Activated T-cell treated with anti-CD3 and anti-CD28 coated beads, Interleukin-2, amount 50 U/mL, for 72 hours (primary cell): ENCODE measurements at regions not wholly inside any gene's neighbourhood (a gene's known extent, or its start where the extent isn't known, plus 50 kb on each side); places are given as distances from the start of the nearest gene placed in this dataset.
"Not testable (repeated sequence)": the region's sequence is repeated elsewhere in the genome, so short reads cannot be mapped to it uniquely, and the experiment has no call there.

Source experiments
- ATAC-seq, 2 donors: fragments of 150-1000 bp; cut with Tn5 transposase; replicated peaks in 1 of 2; 2 replicates each; pipeline ENCODE4 v1.10.0; 2021; ENCODE audit warnings: moderate library complexity in 2 of 2, mild to moderate bottlenecking in 1 of 2
- DNase-seq, 2 donors: peaks; one replicate each; pipeline ENCODE4 v3.0.0; 2021 to 2022; ENCODE audit warnings: mixed read lengths in 1 of 2
- H3K27ac Mint-ChIP-seq: one replicate; pipeline ENCODE4 v1.8.0; 2022; ENCODE audit warnings: mild to moderate bottlenecking, moderate library complexity, mixed read lengths
- H3K27me3 Mint-ChIP-seq: one replicate; pipeline ENCODE4 v1.8.0; 2022; ENCODE audit warnings: low read depth, mixed read lengths
- H3K36me3 Mint-ChIP-seq, 2 donors: one replicate each; pipeline ENCODE4 v1.8.0; 2022; ENCODE audit warnings: mixed read lengths in 2 of 2, mild to moderate bottlenecking in 1 of 2; ENCODE audit not compliant: insufficient read depth in 2 of 2
- H3K4me1 Mint-ChIP-seq: one replicate; pipeline ENCODE4 v1.8.0; 2022; ENCODE audit warnings: low read depth, mixed read lengths
- H3K4me3 Mint-ChIP-seq, 2 donors: one replicate each; pipeline ENCODE4 v1.8.0; 2022; ENCODE audit warnings: mild to moderate bottlenecking in 2 of 2, mixed read lengths in 2 of 2, moderate library complexity in 2 of 2
- H3K9me3 Mint-ChIP-seq, 2 donors: one replicate each; pipeline ENCODE4 v1.8.0; 2022; ENCODE audit warnings: mixed read lengths in 2 of 2

DNA sequence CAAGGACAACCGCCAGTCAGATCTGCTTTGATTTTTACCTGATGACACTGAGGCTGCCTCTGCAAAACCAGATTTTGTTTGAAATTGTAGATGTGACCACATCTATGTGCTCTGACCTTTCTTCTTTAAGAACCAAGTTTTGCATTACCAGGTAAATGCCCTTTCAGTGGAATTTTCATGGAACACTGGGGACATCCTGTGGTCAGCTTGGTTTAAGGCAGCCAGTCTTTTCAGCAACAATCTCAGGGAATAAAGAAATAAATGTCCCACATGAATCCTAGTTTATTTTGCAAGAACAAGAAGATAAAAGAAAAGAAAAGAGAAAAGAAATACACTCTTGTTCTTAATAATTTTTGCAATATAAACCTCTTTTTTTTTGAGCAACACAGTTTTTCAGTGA, 90.6 kb downstream of the POU3F3 start:
- Mint-ChIP-seq H3K9me3 (no peaks in the 10 kb centered on the region), H3K36me3 (no peaks in the 10 kb centered on the region), H3K4me3 (no peak overlapping the region), H3K27ac (no peak overlapping the region), H3K4me1 (no peaks in the 10 kb centered on the region), H3K27me3 (peaks cover 12% of the 10 kb centered on the region)
- ATAC-seq, result no peak
- DNase-seq, result no peak

DNA sequence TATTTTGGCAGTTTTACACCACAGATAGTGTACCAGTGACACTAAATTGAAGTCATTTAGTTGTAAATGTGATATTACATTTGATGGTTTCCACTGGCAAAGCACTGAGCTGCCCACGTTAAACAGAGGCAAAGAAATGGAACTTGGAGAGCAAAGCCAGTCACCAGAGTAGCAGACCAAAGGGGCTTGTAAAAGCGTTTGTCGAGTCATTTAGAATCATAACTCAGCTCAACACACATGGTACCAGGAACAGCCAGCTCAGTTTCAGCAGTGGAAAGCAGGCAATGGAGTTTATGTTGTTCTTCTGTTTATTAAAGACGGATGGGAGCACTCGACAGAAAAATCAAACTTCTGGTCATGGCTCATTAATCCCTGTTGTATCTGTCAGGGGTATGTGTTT, 91.2 kb downstream of the POU3F3 start:
- no peak overlapping the region for H3K27ac Mint-ChIP-seq
- no peaks in the 10 kb centered on the region for H3K4me1 Mint-ChIP-seq
- no peak overlapping the region for H3K4me3 Mint-ChIP-seq
- H3K27me3 Mint-ChIP-seq, result peaks cover 17% of the 10 kb centered on the region
- ATAC-seq (no peak), DNase-seq (no peak)
- no peaks in the 10 kb centered on the region for H3K9me3 Mint-ChIP-seq
- H3K36me3 Mint-ChIP-seq, result no peaks in the 10 kb centered on the region

DNA sequence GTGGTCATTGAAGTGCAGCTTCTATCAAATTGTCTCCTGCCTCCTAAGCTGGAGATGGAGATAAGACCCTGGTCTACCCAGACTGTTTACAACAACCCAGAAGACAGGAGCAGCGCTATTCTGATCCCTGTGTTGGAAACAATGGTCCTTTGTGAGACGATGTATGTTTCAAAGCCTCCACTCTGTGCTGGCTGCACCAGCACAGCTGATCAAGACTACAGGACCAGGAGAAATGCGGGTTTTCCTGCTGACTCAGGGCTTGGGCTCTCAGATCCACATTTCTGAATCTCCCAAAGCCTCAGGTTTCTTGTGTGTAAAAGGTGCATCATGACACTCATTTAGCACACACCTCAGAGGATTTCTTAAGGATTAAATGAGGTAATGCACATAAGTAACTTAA, 92.0 kb downstream of the POU3F3 start:
- ATAC-seq (no peak), DNase-seq (no peak)
- H3K36me3 Mint-ChIP-seq, result no peaks in the 10 kb centered on the region
- no peaks in the 10 kb centered on the region for H3K4me1 Mint-ChIP-seq
- no peaks in the 10 kb centered on the region for H3K9me3 Mint-ChIP-seq
- peaks cover 15% of the 10 kb centered on the region for H3K27me3 Mint-ChIP-seq
- H3K4me3 Mint-ChIP-seq, result no peak overlapping the region
- H3K27ac Mint-ChIP-seq, result no peak overlapping the region

DNA sequence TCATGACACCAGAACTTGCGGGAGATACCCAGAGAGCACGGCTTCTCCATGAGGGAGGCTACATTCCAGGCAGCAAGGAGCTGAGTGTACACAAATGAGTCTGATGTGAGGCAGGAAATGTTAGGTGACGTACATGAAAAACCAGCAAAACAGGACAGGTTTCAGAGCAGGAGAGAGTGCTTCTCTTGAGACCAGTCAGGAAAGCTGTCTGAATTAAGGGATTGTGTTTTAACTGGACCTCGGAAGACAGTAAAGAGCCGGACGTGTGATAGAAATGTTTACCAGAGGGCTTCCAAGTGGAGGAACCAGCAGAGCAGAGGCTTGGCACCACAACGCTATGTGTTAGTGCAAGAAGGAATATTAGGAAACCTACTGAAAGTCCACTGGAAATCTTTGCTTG, 90.4 kb upstream of the MRPS9 start:
- H3K27ac Mint-ChIP-seq, ATAC-seq, DNase-seq, H3K9me3 Mint-ChIP-seq, H3K4me1 Mint-ChIP-seq, H3K36me3 Mint-ChIP-seq, H3K4me3 Mint-ChIP-seq: not testable (repeated sequence)
- peaks cover 15% of the 10 kb centered on the region for H3K27me3 Mint-ChIP-seq

DNA sequence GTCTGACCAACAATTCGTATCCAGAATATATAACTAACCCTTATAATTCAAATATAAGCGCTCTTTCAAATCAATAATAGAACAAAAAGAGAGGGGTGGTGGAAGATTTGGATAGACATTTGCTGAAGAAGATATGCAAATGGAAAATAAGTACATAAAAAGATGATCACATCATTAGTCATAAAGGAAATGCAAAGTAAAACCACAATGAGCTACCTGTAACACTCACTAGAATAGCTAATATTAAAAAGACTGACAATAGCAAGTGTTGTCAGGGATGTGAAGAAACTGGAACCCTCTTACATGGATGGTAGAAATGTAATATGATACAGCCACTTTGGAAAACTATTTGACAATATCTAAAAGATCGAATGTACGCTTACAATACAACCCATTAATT, 84.9 kb upstream of the MRPS9 start:
- ATAC-seq, result no peak
- Mint-ChIP-seq H3K9me3 (peaks cover 5% of the 10 kb centered on the region in 2 donors), H3K4me3 (no peak overlapping the region), H3K27me3 (peaks cover 24% of the 10 kb centered on the region), H3K4me1 (no peaks in the 10 kb centered on the region), H3K36me3 (no peaks in the 10 kb centered on the region), H3K27ac (no peak overlapping the region)
- no peak for DNase-seq

DNA sequence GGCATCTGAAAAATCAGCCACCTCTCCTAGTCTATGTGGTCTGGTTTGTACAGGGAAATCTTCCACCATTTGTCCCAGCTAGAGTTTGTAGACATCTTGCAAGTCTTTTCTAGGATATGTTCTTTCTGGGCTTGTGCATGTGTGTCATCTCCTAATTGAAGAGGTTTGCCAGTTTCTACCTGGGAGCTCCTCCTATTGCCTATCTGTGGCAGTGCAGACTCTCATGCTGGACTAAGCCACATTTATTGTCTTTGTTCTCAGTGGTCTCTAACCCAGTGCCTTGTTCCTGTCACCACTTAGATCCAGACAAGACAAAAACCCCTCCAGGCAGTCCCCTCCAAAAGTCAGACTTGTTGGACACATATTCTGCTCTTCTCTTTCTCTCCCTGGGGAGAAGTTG, 72.0 kb upstream of the MRPS9 start:
- Mint-ChIP-seq H3K36me3 (peaks cover 6 to 10% of the 10 kb centered on the region in 2 donors), H3K4me3 (no peak overlapping the region), H3K4me1 (peaks cover 10% of the 10 kb centered on the region), H3K27me3 (no peaks in the 10 kb centered on the region), H3K9me3 (peaks cover 13 to 17% of the 10 kb centered on the region in 2 donors), H3K27ac (no peak overlapping the region)
- no peak for ATAC-seq
- no peak for DNase-seq

DNA sequence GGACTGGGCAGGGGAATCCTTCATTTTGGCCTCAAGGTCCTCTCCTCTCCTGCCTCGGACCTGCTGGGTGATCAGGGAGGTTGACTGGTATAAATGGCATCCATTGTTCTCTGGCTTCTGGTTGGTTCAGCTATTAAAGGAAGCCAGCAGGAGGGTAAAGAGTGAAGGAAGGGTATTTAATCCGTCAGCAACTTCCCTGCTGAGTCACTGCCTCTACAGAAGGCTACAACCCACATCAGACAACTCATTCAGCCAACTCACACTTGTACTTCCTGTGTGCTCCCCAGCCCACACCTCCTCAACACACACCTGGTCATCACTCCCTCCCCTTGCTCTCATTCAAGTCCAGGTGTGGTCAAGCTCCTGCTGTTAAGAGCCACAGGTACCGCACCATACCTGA, 68.3 kb upstream of the MRPS9 start:
- H3K4me3 Mint-ChIP-seq, result no peak overlapping the region
- peaks cover 10% of the 10 kb centered on the region for H3K27me3 Mint-ChIP-seq
- ATAC-seq, result peak; percentile 39 to 48
- peaks cover 8 to 10% of the 10 kb centered on the region in 2 donors for H3K9me3 Mint-ChIP-seq
- peaks cover 10% of the 10 kb centered on the region for H3K4me1 Mint-ChIP-seq
- H3K36me3 Mint-ChIP-seq, result peaks cover 2 to 7% of the 10 kb centered on the region in 2 donors
- H3K27ac Mint-ChIP-seq, result no peak overlapping the region
- DNase-seq, result no peak

DNA sequence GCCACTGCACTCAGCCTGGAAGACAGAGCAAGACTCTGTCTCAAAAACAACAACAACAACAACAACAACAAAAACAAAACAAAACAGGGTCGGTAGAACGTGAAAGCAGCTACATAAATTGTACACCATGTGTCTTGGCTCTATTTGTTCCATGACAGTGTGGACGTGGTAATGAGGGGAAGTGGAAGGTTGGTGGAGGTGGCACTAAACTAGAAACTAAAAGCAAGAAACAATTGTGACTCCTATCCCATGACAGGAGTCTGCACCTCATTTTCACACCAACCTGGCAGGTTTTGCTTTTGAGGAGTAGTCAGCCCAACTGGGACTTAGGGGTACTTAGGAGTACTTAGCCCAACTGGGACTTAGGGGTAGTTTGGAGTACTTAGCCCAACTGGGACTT, 62.5 kb upstream of the MRPS9 start:
- ATAC-seq (no peak), DNase-seq (no peak)
- H3K36me3 Mint-ChIP-seq, result no peaks in the 10 kb centered on the region
- peaks cover 6% of the 10 kb centered on the region for H3K4me1 Mint-ChIP-seq
- peaks cover 10% of the 10 kb centered on the region for H3K27me3 Mint-ChIP-seq
- H3K9me3 Mint-ChIP-seq, result peaks cover 1% of the 10 kb centered on the region in 2 donors
- H3K4me3 Mint-ChIP-seq, result no peak overlapping the region
- H3K27ac Mint-ChIP-seq, result no peak overlapping the region

DNA sequence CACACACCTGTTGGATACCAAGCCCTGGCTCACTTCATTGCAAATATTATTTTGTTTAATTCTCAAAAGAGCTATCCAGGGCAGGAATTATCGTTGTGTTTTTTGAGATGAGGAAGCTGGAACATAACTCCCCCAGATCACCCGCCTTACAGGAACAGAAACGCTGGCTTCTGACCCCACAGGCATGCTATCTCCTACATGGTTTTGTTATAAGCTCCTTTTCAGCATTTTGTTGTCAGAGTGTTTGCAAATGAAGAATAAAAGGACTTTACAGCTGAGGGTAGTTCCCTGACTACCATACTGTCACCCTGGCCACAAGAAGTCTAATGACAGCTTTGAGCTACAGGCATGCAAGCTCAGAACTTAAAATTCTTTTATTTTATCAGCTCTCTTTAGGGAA, 62.0 kb upstream of the MRPS9 start:
- H3K36me3 Mint-ChIP-seq, result no peaks in the 10 kb centered on the region
- DNase-seq, result no peak
- H3K27me3 Mint-ChIP-seq, result peaks cover 14% of the 10 kb centered on the region
- H3K9me3 Mint-ChIP-seq, result peaks cover under 1 to 1% of the 10 kb centered on the region in 2 donors
- no peak overlapping the region for H3K27ac Mint-ChIP-seq
- peaks cover 6% of the 10 kb centered on the region for H3K4me1 Mint-ChIP-seq
- H3K4me3 Mint-ChIP-seq, result no peak overlapping the region
- no peak for ATAC-seq

DNA sequence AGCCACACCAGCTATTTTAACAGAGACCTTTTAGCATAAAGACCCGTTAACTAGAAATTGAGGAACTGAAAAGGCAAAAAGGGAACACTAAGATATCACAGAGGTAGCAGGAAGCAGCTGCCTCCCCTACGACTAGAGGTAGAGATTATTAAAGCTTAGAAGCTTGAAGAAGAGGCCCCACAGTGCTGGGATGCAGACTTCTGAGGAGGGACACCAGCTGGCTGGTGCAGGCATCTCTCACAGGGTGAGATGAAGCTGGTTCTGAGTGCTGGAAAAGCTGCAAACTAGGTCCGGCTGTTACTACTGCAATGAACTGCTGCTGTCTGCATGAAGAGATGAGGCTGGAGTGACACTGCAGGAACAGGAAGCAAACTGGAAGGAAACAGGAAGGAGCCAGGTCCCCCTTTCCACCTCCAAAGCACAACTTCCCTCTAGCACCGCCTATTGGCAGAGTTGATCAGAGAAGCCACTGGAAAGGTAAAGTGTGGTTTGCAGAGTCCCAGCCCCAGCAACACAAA, 61.2 kb upstream of the MRPS9 start:
- H3K27ac Mint-ChIP-seq, result no peak overlapping the region
- H3K27me3 Mint-ChIP-seq, result peaks cover 17% of the 10 kb centered on the region
- H3K4me1 Mint-ChIP-seq, result peaks cover 6% of the 10 kb centered on the region

DNA sequence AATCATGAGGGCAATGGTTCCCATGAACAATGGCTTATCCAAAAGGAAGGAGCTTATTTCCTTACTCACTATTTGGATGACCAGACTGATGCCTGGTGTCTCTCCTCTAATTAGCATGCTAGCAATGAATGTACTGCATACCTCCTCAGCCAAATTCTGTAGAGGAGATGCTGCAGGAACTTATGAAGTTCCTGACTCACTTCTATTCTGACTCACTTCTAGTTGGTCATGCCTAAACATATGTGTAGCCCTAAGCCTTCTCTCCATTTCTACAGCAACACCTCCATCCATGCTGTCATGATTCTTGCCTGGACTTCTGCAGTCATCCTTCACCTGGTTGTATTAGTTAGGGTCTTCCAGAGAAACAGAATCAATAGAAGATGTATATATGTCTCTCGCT, 59.9 kb upstream of the MRPS9 start:
- peaks cover 0 to 1% of the 10 kb centered on the region in 2 donors for H3K9me3 Mint-ChIP-seq
- H3K4me1 Mint-ChIP-seq, result peaks cover 6% of the 10 kb centered on the region
- H3K27ac Mint-ChIP-seq, result no peak overlapping the region
- no peak overlapping the region for H3K4me3 Mint-ChIP-seq
- no peaks in the 10 kb centered on the region for H3K36me3 Mint-ChIP-seq
- peaks cover 8% of the 10 kb centered on the region for H3K27me3 Mint-ChIP-seq
- DNase-seq (no peak), ATAC-seq (no peak)

More for the DNA sequence above, 61.2 kb upstream of the MRPS9 start:
- DNase-seq (peak; percentile 5 to 15), ATAC-seq (no peak)
- Mint-ChIP-seq H3K9me3 (peaks cover 0 to 1% of the 10 kb centered on the region in 2 donors), H3K36me3 (no peaks in the 10 kb centered on the region), H3K4me3 (peak overlapping the region in 1 of 2 donors; percentile 55)

DNA sequence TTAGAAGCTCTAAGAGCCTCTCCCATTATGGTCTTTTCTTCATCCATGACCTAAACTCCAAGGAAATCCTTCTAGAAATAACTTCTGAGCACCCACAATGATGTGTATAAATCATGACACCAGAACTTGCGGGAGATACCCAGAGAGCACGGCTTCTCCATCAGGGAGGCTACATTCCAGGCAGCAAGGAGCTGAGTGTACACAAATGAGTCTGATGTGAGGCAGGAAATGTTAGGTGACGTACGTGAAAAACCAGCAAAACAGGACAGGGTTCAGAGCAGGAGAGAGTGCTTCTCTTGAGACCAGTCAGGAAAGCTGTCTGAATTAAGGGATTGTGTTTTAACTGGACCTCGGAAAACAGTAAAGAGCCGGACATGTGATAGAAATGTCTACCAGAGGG, 58.1 kb upstream of the MRPS9 start:
- H3K9me3 Mint-ChIP-seq, H3K36me3 Mint-ChIP-seq, H3K27ac Mint-ChIP-seq, H3K4me1 Mint-ChIP-seq, ATAC-seq, DNase-seq, H3K4me3 Mint-ChIP-seq: not testable (repeated sequence)
- peaks cover 13% of the 10 kb centered on the region for H3K27me3 Mint-ChIP-seq

DNA sequence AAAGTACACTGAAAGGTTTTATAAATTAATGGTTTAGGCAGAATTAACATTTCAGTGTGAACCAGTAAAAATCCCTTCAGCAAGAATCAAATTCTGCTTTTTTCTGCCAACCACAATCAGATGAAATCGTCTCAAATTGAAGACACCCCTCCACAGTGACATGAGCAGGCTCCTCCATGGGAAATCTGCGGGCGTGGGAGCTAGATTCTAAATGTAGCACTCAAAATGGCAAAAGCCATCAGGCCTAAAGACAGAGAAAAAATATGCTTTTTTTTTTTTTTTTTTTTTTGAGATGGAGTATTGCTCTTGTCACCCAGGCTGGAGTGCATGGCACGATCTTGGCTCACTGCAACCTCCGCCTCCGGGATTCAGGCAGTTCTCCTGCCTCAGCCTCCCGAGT, 55.8 kb upstream of the MRPS9 start:
- H3K4me1 Mint-ChIP-seq, result no peaks in the 10 kb centered on the region
- ATAC-seq, result no peak
- no peak for DNase-seq
- H3K4me3 Mint-ChIP-seq, result no peak overlapping the region
- peaks cover 13% of the 10 kb centered on the region for H3K27me3 Mint-ChIP-seq
- H3K27ac Mint-ChIP-seq, result no peak overlapping the region
- peaks cover 4% of the 10 kb centered on the region in 2 donors for H3K9me3 Mint-ChIP-seq
- no peaks in the 10 kb centered on the region for H3K36me3 Mint-ChIP-seq
